H9 (cell line): ENCODE measurements at regions not wholly inside any gene's neighbourhood (a gene's known extent, or its start where the extent isn't known, plus 50 kb on each side); places are given as distances from the start of the nearest gene placed in this dataset.

Experiments
- DNase-seq: peaks from one replicate; pipeline ENCODE4 v3.0.0-alpha.2; 2017
- H2AFZ ChIP-seq: one replicate; pipeline ENCODE4 v1.6.1; 2013; ENCODE audit warnings: mild to moderate bottlenecking, low read length, control low read depth, moderate library complexity
- H2AK5ac ChIP-seq: 2 replicates; pipeline ENCODE4 v1.6.1; 2013; ENCODE audit warnings: low read length, control low read depth, mixed read lengths; ENCODE audit not compliant: insufficient read length
- H2BK120ac ChIP-seq: one replicate; pipeline ENCODE4 v1.6.1; 2013; ENCODE audit warnings: low read depth, mild to moderate bottlenecking, low read length, control low read depth, inconsistent platforms; ENCODE audit not compliant: poor library complexity, severe bottlenecking
- H2BK12ac ChIP-seq: 2 replicates; pipeline ENCODE4 v1.6.1; 2013; ENCODE audit warnings: low read length, control low read depth, mixed read lengths, low read depth; ENCODE audit not compliant: insufficient read length
- H2BK15ac ChIP-seq: 2 replicates; pipeline ENCODE4 v1.6.1; 2013; ENCODE audit warnings: low read depth, low read length, control low read depth
- H2BK20ac ChIP-seq: one replicate; pipeline ENCODE4 v1.6.1; 2013; ENCODE audit warnings: low read depth, mild to moderate bottlenecking, low read length, control low read depth, inconsistent platforms; ENCODE audit not compliant: poor library complexity, severe bottlenecking
- H2BK5ac ChIP-seq: 2 replicates; pipeline ENCODE4 v1.6.1; 2013; ENCODE audit warnings: low read length, control low read depth, mixed read lengths; ENCODE audit not compliant: insufficient read length
- H3K14ac ChIP-seq: 2 replicates; pipeline ENCODE4 v1.6.1; 2013; ENCODE audit warnings: low read length, control low read depth; ENCODE audit not compliant: insufficient read depth
- H3K18ac ChIP-seq: 2 replicates; pipeline ENCODE4 v1.6.1; 2013; ENCODE audit warnings: low read depth, mild to moderate bottlenecking, mixed read lengths, low read length, control low read depth; ENCODE audit not compliant: insufficient read length
- H3K23ac ChIP-seq: 2 replicates; pipeline ENCODE4 v1.6.1; 2013; ENCODE audit warnings: low read length, control low read depth, mixed read lengths, low read depth; ENCODE audit not compliant: insufficient read length
- H3K23me2 ChIP-seq: 2 replicates; pipeline ENCODE4 v1.6.1; 2013; ENCODE audit warnings: low read depth, mild to moderate bottlenecking, mixed read lengths, low read length, control low read depth; ENCODE audit not compliant: insufficient read length, poor library complexity, severe bottlenecking
- H3K27ac ChIP-seq: 2 replicates; pipeline ENCODE4 v1.5.1; 2013; ENCODE audit warnings: low read length, control low read depth, mixed read lengths, low read depth; ENCODE audit not compliant: insufficient read length
- H3K27me3 ChIP-seq: 2 replicates; pipeline ENCODE4 v1.6.1; 2013; ENCODE audit warnings: low read length, control low read depth, inconsistent platforms; ENCODE audit not compliant: insufficient read depth
- H3K4ac ChIP-seq: 2 replicates; pipeline ENCODE4 v1.6.1; 2013; ENCODE audit warnings: low read depth, mild to moderate bottlenecking, control low read depth, inconsistent platforms, low read length, moderate library complexity
- H3K4me1 ChIP-seq: 2 replicates; pipeline ENCODE4 v1.6.1; 2013; ENCODE audit warnings: low read length, control low read depth, inconsistent platforms; ENCODE audit not compliant: insufficient read depth
- H3K4me2 ChIP-seq: 2 replicates; pipeline ENCODE4 v1.6.1; 2013; ENCODE audit warnings: low read length, control low read depth, mixed read lengths; ENCODE audit not compliant: insufficient read length, insufficient read depth
- H3K56ac ChIP-seq: 2 replicates; pipeline ENCODE4 v1.6.1; 2013; ENCODE audit warnings: low read depth, mild to moderate bottlenecking, mixed read lengths, low read length, control low read depth; ENCODE audit not compliant: insufficient read length
- H3K79me1 ChIP-seq: 2 replicates; pipeline ENCODE4 v1.6.1; 2013; ENCODE audit warnings: low read depth, mild to moderate bottlenecking, moderate library complexity, low read length, control low read depth, inconsistent platforms; ENCODE audit not compliant: insufficient read depth, poor library complexity, severe bottlenecking
- H3K79me2 ChIP-seq: 2 replicates; pipeline ENCODE4 v1.6.1; 2013; ENCODE audit warnings: low read length, control low read depth, inconsistent platforms; ENCODE audit not compliant: insufficient read depth
- H3K9ac ChIP-seq: 2 replicates; pipeline ENCODE4 v1.6.1; 2013; ENCODE audit warnings: low read length, control low read depth, mixed read lengths; ENCODE audit not compliant: insufficient read length; ENCODE audit errors: extremely low read depth
- H3K9me3 ChIP-seq: one replicate; pipeline ENCODE4 v1.6.1; 2013; ENCODE audit warnings: low read depth, low read length, inconsistent platforms; ENCODE audit not compliant: control insufficient read depth
- H3T11ph ChIP-seq: one replicate; pipeline ENCODE4 v1.6.1; 2013; ENCODE audit warnings: mild to moderate bottlenecking, low read length, control low read depth, inconsistent platforms
- H4K20me1 ChIP-seq: one replicate; pipeline ENCODE4 v1.6.1; 2013; ENCODE audit not compliant: control insufficient read depth, insufficient read length, insufficient read depth
- H4K5ac ChIP-seq: 2 replicates; pipeline ENCODE4 v1.6.1; 2013; ENCODE audit warnings: low read depth, mild to moderate bottlenecking, mixed read lengths, low read length, control low read depth; ENCODE audit not compliant: insufficient read length
- H4K8ac ChIP-seq: replicated peaks from 2 replicates; pipeline ENCODE4 v1.6.1; 2013; ENCODE audit warnings: low read length, control low read depth, mixed read lengths, low read depth; ENCODE audit not compliant: insufficient read length
- H4K91ac ChIP-seq: 2 replicates; pipeline ENCODE4 v1.6.1; 2013; ENCODE audit warnings: low read depth, mild to moderate bottlenecking, moderate library complexity, mixed read lengths, low read length, control low read depth; ENCODE audit not compliant: insufficient read length
- H3K27ac Mint-ChIP-seq, 3 experiments: 2 replicates in 2 of 3; 3 replicates in 1 of 3; pipeline ENCODE4 v1.8.0; 2020 to 2021; ENCODE audit warnings: mixed read lengths in 3 of 3, mild to moderate bottlenecking in 1 of 3, moderate library complexity in 1 of 3
- H3K27me3 Mint-ChIP-seq: 2 replicates; pipeline ENCODE4 v1.8.0; 2021; ENCODE audit warnings: low read depth, mild to moderate bottlenecking, moderate library complexity, mixed read lengths
- H3K36me3 Mint-ChIP-seq, 3 experiments: 2 replicates in 2 of 3; 3 replicates in 1 of 3; pipeline ENCODE4 v1.8.0; 2020 to 2021; ENCODE audit warnings: low read depth in 3 of 3, mixed read lengths in 3 of 3; ENCODE audit not compliant: insufficient read depth in 1 of 3
- H3K4me1 Mint-ChIP-seq, 2 experiments: 2 replicates each; pipeline ENCODE4 v1.8.0; 2020; ENCODE audit warnings: mixed read lengths in 2 of 2
- H3K4me3 Mint-ChIP-seq, 2 experiments: 2 replicates in 1 of 2; 3 replicates in 1 of 2; pipeline ENCODE4 v1.8.0; 2020 to 2021; ENCODE audit warnings: mild to moderate bottlenecking in 2 of 2, mixed read lengths in 2 of 2, moderate library complexity in 1 of 2
- H3K9me3 Mint-ChIP-seq, 2 experiments: 2 replicates in 1 of 2; 3 replicates in 1 of 2; pipeline ENCODE4 v1.8.0; 2020; ENCODE audit warnings: mild to moderate bottlenecking in 2 of 2, mixed read lengths in 2 of 2, moderate library complexity in 1 of 2
- CTCF ChIP-seq: fragments of 200-600 bp; sonication (generic); conservative IDR thresholded peaks from 3 replicates; pipeline ENCODE4 v1.8.0; 2021; ENCODE audit warnings: antibody characterized with exemption, mild to moderate bottlenecking
- WGBS: extraction: QIAGEN DNeasy Blood & Tissue Kit; methylation state at CpG from one replicate; pipeline ENCODE4 v1.1.7; 2013; ENCODE audit warnings: missing lambda C conversion rate, low lambda C conversion rate, mixed read lengths; ENCODE audit not compliant: insufficient read length; ENCODE audit errors: extremely low coverage; 5-methylcytosine and 5-hydroxymethylcytosine counted together

DNA sequence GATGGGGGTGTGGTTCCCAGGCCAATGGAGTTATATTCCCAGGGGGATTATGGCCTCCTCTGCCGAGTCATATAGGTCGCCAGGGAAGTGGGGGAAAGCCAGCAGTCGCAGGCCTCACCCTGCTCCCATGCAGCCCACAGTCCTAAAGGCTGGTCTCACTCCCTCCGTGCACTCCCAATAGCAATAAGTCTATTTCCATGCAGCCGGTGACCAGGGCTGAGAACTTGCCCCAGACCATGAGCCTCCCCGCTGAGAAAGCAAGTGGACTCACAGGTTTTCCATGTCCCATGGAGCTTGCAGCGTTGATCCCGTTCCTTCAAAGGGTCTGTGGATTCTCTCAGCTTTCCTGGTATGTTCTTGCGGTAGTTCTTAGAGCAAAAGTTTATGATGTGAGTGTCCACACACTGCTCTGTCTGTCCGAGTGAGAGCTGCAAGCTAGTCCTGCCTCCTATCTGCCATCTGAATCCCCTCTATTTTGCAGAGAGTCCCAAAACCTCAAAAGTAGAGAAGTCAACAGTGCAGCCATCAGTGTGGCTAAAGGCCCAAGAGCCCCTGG, 81.7 kb upstream of the TMPRSS2 start:
- no peak overlapping the region for H3K4me2 ChIP-seq
- no peak overlapping the region for H2AFZ ChIP-seq
- H3K14ac ChIP-seq, result no peak overlapping the region
- H2BK15ac ChIP-seq, result no peak overlapping the region
- no peak overlapping the region for H3K56ac ChIP-seq
- H3K4me3 Mint-ChIP-seq, result no peak overlapping the region
- H2BK12ac ChIP-seq, result no peak overlapping the region
- H3K27ac ChIP-seq, result no peak overlapping the region
- no peak overlapping the region for H4K91ac ChIP-seq
- peaks cover 50% of the 10 kb centered on the region for H3K27me3 Mint-ChIP-seq
- H3K18ac ChIP-seq, result no peak overlapping the region
- H2AK5ac ChIP-seq, result no peak overlapping the region
- no peak overlapping the region for H4K8ac ChIP-seq
- H3K23me2 ChIP-seq, result no peaks in the 10 kb centered on the region
- peaks cover 0 to 5% (median 0%) of the 10 kb centered on the region in 3 experiments; a peak in 1 of 7 replicates for H3K36me3 Mint-ChIP-seq
- H3K4me1 Mint-ChIP-seq, result peaks cover 21 to 24% of the 10 kb centered on the region in 2 experiments
- no peak for TF ChIP-seq CTCF
- no peaks in the 10 kb centered on the region; the same call in 1 of the 2 replicates for H3K27me3 ChIP-seq
- no peak overlapping the region for H3K4ac ChIP-seq
- H3T11ph ChIP-seq, result no peak overlapping the region
- no peak overlapping the region for H3K23ac ChIP-seq
- H4K20me1 ChIP-seq, result no peaks in the 10 kb centered on the region
- H2BK5ac ChIP-seq, result no peak overlapping the region
- DNase-seq, result no peak
- no peak overlapping the region for H3K27ac Mint-ChIP-seq
- no peak overlapping the region for H2BK20ac ChIP-seq
- H3K79me2 ChIP-seq, result no peaks in the 10 kb centered on the region
- H4K5ac ChIP-seq, result no peak overlapping the region
- H2BK120ac ChIP-seq, result no peak overlapping the region
- no peak overlapping the region for H3K9ac ChIP-seq
- no CpG with 5 or more reads among the region's 10 CpGs for WGBS
- peaks cover 0 to 2% of the 10 kb centered on the region in 2 experiments; a peak in 4 of 5 replicates for H3K9me3 Mint-ChIP-seq
- no peaks in the 10 kb centered on the region for H3K79me1 ChIP-seq
- no peaks in the 10 kb centered on the region for H3K9me3 ChIP-seq
- H3K4me1 ChIP-seq, result peaks cover 10% of the 10 kb centered on the region
